ENCODE measurements at regions not wholly inside any gene's neighbourhood (a gene's known extent, or its start where the extent isn't known, plus 50 kb on each side); places are given as distances from the start of the nearest gene placed in this dataset.

DNA sequence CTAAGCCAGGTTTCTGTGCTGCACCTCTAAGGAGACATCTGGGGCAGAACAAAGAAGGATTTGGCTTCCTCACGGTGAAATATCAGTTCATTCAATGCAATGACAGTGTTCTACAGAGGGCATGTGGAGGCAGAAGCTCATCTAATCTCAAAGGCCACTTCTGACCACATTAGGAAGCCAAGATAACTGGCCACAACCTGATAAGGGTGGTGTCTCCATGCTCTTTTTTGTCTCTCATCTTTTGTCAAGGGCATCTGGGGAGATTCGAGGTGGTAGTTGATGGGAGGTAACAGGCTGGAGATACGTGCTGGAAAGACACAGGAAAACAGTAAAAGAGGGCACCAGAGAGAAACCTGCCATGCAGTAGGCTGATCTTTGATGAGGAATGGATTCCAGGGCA lies 303.9 kb downstream of the LRATD1 start:
- Histone ChIP-seq H3K9ac (ENCODE audit: insufficient read depth, low read length, poor library complexity, severe bottlenecking) (no peak overlapping the region), H4K20me1 (ENCODE audit: insufficient read depth, low read length) (no peaks in the 10 kb centered on the region), H3K27me3 (ENCODE audit: control insufficient read depth in 2 of 2, insufficient read depth in 2 of 2, low read length in 2 of 2) (no peaks in the 10 kb centered on the region), H3K9me3 (replicated peaks in 1 of 2; ENCODE audit: control insufficient read depth in 1 of 2, insufficient read depth in 1 of 2, low read length in 2 of 2) (peaks cover 8 to 20% of the 10 kb centered on the region in 2 donors), H3K79me2 (ENCODE audit: insufficient read depth, low read length) (no peaks in the 10 kb centered on the region), H3K27ac (ENCODE audit: low read depth in 1 of 2, low read length in 2 of 2) (no peak overlapping the region), H3K4me1 (ENCODE audit: control insufficient read depth in 1 of 2, insufficient read depth in 2 of 2, low read length in 2 of 2) (no peaks in the 10 kb centered on the region), H3K4me2 (replicated peaks; ENCODE audit: extremely low read depth, low read length, poor library complexity, severe bottlenecking) (no peak overlapping the region), H2AFZ (ENCODE audit: insufficient read depth, low read depth, low read length, poor library complexity, severe bottlenecking) (no peak overlapping the region), H3K36me3 (replicated peaks in 1 of 2; ENCODE audit: control insufficient read depth in 1 of 2, insufficient read depth in 2 of 2, low read length in 2 of 2) (no peaks in the 10 kb centered on the region), H3K4me3 (replicated peaks in 1 of 3; ENCODE audit: low read depth in 2 of 3, low read length in 3 of 3) (no peak overlapping the region)
- H3K4me3 Mint-ChIP-seq: no peak overlapping the region
- no peaks in the 10 kb centered on the region for H3K36me3 Mint-ChIP-seq
- DNase-seq: no peak
- H3K4me1 Mint-ChIP-seq: no peaks in the 10 kb centered on the region
- peaks cover 0 to 6% (median 1%) of the 10 kb centered on the region in 3 donors for H3K27me3 Mint-ChIP-seq (ENCODE audit: low read depth in 3 of 3)
- TF ChIP-seq, protein P1, sequence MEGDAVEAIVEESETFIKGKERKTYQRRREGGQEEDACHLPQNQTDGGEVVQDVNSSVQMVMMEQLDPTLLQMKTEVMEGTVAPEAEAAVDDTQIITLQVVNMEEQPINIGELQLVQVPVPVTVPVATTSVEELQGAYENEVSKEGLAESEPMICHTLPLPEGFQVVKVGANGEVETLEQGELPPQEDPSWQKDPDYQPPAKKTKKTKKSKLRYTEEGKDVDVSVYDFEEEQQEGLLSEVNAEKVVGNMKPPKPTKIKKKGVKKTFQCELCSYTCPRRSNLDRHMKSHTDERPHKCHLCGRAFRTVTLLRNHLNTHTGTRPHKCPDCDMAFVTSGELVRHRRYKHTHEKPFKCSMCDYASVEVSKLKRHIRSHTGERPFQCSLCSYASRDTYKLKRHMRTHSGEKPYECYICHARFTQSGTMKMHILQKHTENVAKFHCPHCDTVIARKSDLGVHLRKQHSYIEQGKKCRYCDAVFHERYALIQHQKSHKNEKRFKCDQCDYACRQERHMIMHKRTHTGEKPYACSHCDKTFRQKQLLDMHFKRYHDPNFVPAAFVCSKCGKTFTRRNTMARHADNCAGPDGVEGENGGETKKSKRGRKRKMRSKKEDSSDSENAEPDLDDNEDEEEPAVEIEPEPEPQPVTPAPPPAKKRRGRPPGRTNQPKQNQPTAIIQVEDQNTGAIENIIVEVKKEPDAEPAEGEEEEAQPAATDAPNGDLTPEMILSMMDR (IDR thresholded peaks at IDR 0.05): no peak
- intact Hi-C loops (cut with micrococcal nuclease): no loop called here
- no peak overlapping the region for H3K27ac Mint-ChIP-seq
- WGBS (ENCODE audit: insufficient coverage): 84% methylated on average over 2 of the region's 3 CpGs
- peaks cover 4 to 20% (median 6%) of the 10 kb centered on the region in 7 donors for H3K9me3 Mint-ChIP-seq

DNA sequence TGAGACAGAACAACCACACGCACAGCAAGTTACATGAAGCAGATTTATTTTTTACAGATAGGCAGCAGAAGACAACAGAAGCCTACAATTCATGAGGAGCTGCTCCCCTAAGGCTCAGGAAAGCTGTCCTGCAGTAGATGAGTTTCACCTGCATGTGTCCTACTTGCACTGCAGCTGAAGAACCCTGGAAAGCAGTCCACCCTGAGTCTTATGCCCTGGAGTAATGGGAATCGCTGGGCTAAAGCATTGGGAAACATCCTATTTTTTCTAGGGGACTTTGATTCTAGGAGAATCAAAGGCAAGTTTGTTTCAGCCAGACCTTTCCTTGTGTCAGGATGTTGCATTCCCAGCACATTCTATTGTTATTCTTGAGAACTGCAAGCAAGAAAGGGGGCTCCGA lies 304.8 kb downstream of the LRATD1 start:
- H3K9ac ChIP-seq (ENCODE audit: insufficient read depth, low read length, poor library complexity, severe bottlenecking): no peak overlapping the region
- H3K27ac ChIP-seq (ENCODE audit: low read depth in 1 of 2, low read length in 2 of 2): no peak overlapping the region
- H3K27me3 Mint-ChIP-seq (ENCODE audit: low read depth in 3 of 3): peaks cover 0 to 6% (median 1%) of the 10 kb centered on the region in 3 donors
- no peak overlapping the region for H3K27ac Mint-ChIP-seq
- no peaks in the 10 kb centered on the region for H3K4me1 Mint-ChIP-seq
- H3K9me3 Mint-ChIP-seq: peaks cover 4 to 21% (median 7%) of the 10 kb centered on the region in 7 donors
- H2AFZ ChIP-seq (ENCODE audit: insufficient read depth, low read depth, low read length, poor library complexity, severe bottlenecking): no peak overlapping the region
- no peak overlapping the region for H3K4me3 Mint-ChIP-seq
- TF ChIP-seq, protein P1 (IDR thresholded peaks at IDR 0.05): no peak
- no peaks in the 10 kb centered on the region for H4K20me1 ChIP-seq (ENCODE audit: insufficient read depth, low read length)
- no peaks in the 10 kb centered on the region for H3K4me1 ChIP-seq (ENCODE audit: control insufficient read depth in 1 of 2, insufficient read depth in 2 of 2, low read length in 2 of 2)
- intact Hi-C loops (cut with micrococcal nuclease): no loop called here
- no peaks in the 10 kb centered on the region for H3K36me3 Mint-ChIP-seq
- H3K4me2 ChIP-seq (replicated peaks; ENCODE audit: extremely low read depth, low read length, poor library complexity, severe bottlenecking): no peak overlapping the region
- H3K27me3 ChIP-seq (ENCODE audit: control insufficient read depth in 2 of 2, insufficient read depth in 2 of 2, low read length in 2 of 2): no peaks in the 10 kb centered on the region
- 40% methylated on average over 1 of the region's 3 CpGs for WGBS (ENCODE audit: insufficient coverage)
- DNase-seq: no peak
- H3K79me2 ChIP-seq (ENCODE audit: insufficient read depth, low read length): no peaks in the 10 kb centered on the region
- no peak overlapping the region for H3K4me3 ChIP-seq (replicated peaks in 1 of 3; ENCODE audit: low read depth in 2 of 3, low read length in 3 of 3)
- no peaks in the 10 kb centered on the region for H3K36me3 ChIP-seq (replicated peaks in 1 of 2; ENCODE audit: control insufficient read depth in 1 of 2, insufficient read depth in 2 of 2, low read length in 2 of 2)
- peaks cover 17 to 21% of the 10 kb centered on the region in 2 donors for H3K9me3 ChIP-seq (replicated peaks in 1 of 2; ENCODE audit: control insufficient read depth in 1 of 2, insufficient read depth in 1 of 2, low read length in 2 of 2)
